HEK293T (cell line): ENCODE measurements at regions not wholly inside any gene's neighbourhood (a gene's known extent, or its start where the extent isn't known, plus 50 kb on each side); places are given as distances from the start of the nearest gene placed in this dataset.

ENCODE experiments used
- CTCF ChIA-PET: fragments of 350-600 bp; formaldehyde crosslinking; extraction: SDS; loops from one replicate; lab custom pipeline; 2021; ENCODE audit warnings: antibody characterized with exemption, inconsistent platforms; lab: Yijun Ruan, JAX
- POLR2A ChIA-PET: fragments of 350-600 bp; formaldehyde crosslinking; extraction: SDS; loops from one replicate; lab custom pipeline; 2020; ENCODE audit warnings: antibody characterized with exemption, inconsistent platforms; lab: Yijun Ruan, JAX
- DNase-seq: peaks from one replicate; pipeline ENCODE4 v3.0.0; 2012; ENCODE audit warnings: mixed read lengths; ENCODE audit errors: extremely low spot score
- ARNT ChIP-seq: fragments of 450-650 bp; IDR thresholded peaks from 2 replicates; pipeline ENCODE4 v1.6.1; 2017; ENCODE audit warnings: mild to moderate bottlenecking
- BHLHE40 ChIP-seq: fragments of 450-650 bp; IDR thresholded peaks from 2 replicates; pipeline ENCODE4 v1.6.1; 2016; ENCODE audit warnings: mild to moderate bottlenecking, moderate library complexity, borderline replicate concordance
- CTBP1 ChIP-seq: fragments of 450-650 bp; IDR thresholded peaks from 2 replicates; pipeline ENCODE4 v1.6.1; 2016; ENCODE audit warnings: borderline replicate concordance
- ELF4 ChIP-seq: fragments of 450-650 bp; IDR thresholded peaks from 2 replicates; pipeline ENCODE4 v1.6.1; 2017; ENCODE audit warnings: antibody characterized with exemption
- FOXA1 ChIP-seq: fragments of 450-650 bp; IDR thresholded peaks from 2 replicates; pipeline ENCODE4 v1.6.1; 2016; ENCODE audit warnings: mild to moderate bottlenecking
- FOXK2 ChIP-seq: fragments of 450-650 bp; IDR thresholded peaks from 2 replicates; pipeline ENCODE4 v1.6.1; 2016; ENCODE audit warnings: mild to moderate bottlenecking
- FOXM1 ChIP-seq: fragments of 450-650 bp; IDR thresholded peaks from 2 replicates; pipeline ENCODE4 v1.6.1; 2017; ENCODE audit warnings: mild to moderate bottlenecking, borderline replicate concordance
- HDGF ChIP-seq: fragments of 450-650 bp; IDR thresholded peaks from 2 replicates; pipeline ENCODE4 v1.6.1; 2017; ENCODE audit warnings: antibody characterized with exemption, borderline replicate concordance
- L3MBTL2 ChIP-seq: fragments of 450-650 bp; conservative IDR thresholded peaks from 2 replicates; pipeline ENCODE4 v1.6.1; 2016; ENCODE audit warnings: mild to moderate bottlenecking
- LEF1 ChIP-seq: fragments of 450-650 bp; IDR thresholded peaks from 2 replicates; pipeline ENCODE4 v1.6.1; 2017; ENCODE audit warnings: mild to moderate bottlenecking, borderline replicate concordance
- NFRKB ChIP-seq: fragments of 450-650 bp; IDR thresholded peaks from 2 replicates; pipeline ENCODE4 v1.6.1; 2016; ENCODE audit warnings: mild to moderate bottlenecking, moderate library complexity
- PKNOX1 ChIP-seq: fragments of 450-650 bp; IDR thresholded peaks from 2 replicates; pipeline ENCODE4 v1.6.1; 2016
- SP1 ChIP-seq: fragments of 450-650 bp; IDR thresholded peaks from 2 replicates; pipeline ENCODE4 v1.6.1; 2017
- SUZ12 ChIP-seq: fragments of 450-650 bp; IDR thresholded peaks from 2 replicates; pipeline ENCODE4 v1.6.1; 2016; ENCODE audit warnings: mild to moderate bottlenecking
- TARDBP ChIP-seq: fragments of 450-650 bp; IDR thresholded peaks from 2 replicates; pipeline ENCODE4 v1.6.1; 2016
- ZNF384 ChIP-seq: fragments of 450-650 bp; IDR thresholded peaks from 2 replicates; pipeline ENCODE4 v1.6.1; 2016

GRCh38 chr12:90337018-90337417, 618.0 kb downstream of the CCER1 start:
- DNase-seq = no peak
- POLR2A ChIA-PET = no interaction called here
- CTCF ChIA-PET = no interaction called here
- TF ChIP-seq HDGF = no peak
- TF ChIP-seq ZNF384 = no peak
- TF ChIP-seq SUZ12 = no peak
- TF ChIP-seq FOXM1 = no peak
- no peak for TF ChIP-seq FOXA1
- TF ChIP-seq CTBP1 = no peak
- TF ChIP-seq BHLHE40 = no peak
- TF ChIP-seq ELF4 = no peak
- no peak for TF ChIP-seq TARDBP
- no peak for TF ChIP-seq LEF1
- no peak for TF ChIP-seq SP1
- no peak for TF ChIP-seq FOXK2
- no peak for TF ChIP-seq L3MBTL2
- TF ChIP-seq ARNT = no peak

- CTCF ChIA-PET = no interaction called here
- TF ChIP-seq CTBP1 (no peak), SP1 (no peak), FOXK2 (no peak), NFRKB (no peak), BHLHE40 (no peak), FOXM1 (no peak), HDGF (no peak), FOXA1 (no peak), SUZ12 (no peak), PKNOX1 (no peak), ELF4 (no peak), ARNT (no peak), LEF1 (no peak), L3MBTL2 (no peak), ZNF384 (no peak), TARDBP (no peak)
- no peak for DNase-seq
- POLR2A ChIA-PET = no interaction called here
These were observed 619.4 kb downstream of the CCER1 start for GRCh38 chr12:90335566-90335965.

- CTCF ChIA-PET = no interaction called here
- DNase-seq = no peak
- POLR2A ChIA-PET = no interaction called here
- TF ChIP-seq L3MBTL2 = no peak
- no peak for TF ChIP-seq FOXA1
- no peak for TF ChIP-seq CTBP1
- no peak for TF ChIP-seq FOXK2
- no peak for TF ChIP-seq NFRKB
- TF ChIP-seq FOXM1 = no peak
- no peak for TF ChIP-seq BHLHE40
- no peak for TF ChIP-seq PKNOX1
- TF ChIP-seq LEF1 = no peak
- no peak for TF ChIP-seq ELF4
- no peak for TF ChIP-seq HDGF
- no peak for TF ChIP-seq TARDBP
- no peak for TF ChIP-seq SP1
- no peak for TF ChIP-seq ARNT
These were observed 621.0 kb downstream of the CCER1 start for GRCh38 chr12:90333939-90334338.

GRCh38 chr12:90333424-90333823, 621.6 kb downstream of the CCER1 start:
- ChIA-PET CTCF (no interaction called here), POLR2A (no interaction called here)
- no peak for DNase-seq
- no peak for TF ChIP-seq SUZ12
- TF ChIP-seq CTBP1 = no peak
- no peak for TF ChIP-seq ELF4
- TF ChIP-seq FOXA1 = no peak
- no peak for TF ChIP-seq FOXK2
- TF ChIP-seq SP1 = no peak
- no peak for TF ChIP-seq PKNOX1
- TF ChIP-seq L3MBTL2 = no peak
- no peak for TF ChIP-seq ARNT
- TF ChIP-seq BHLHE40 = no peak

GRCh38 chr12:90331821-90332220, 623.2 kb downstream of the CCER1 start:
- POLR2A ChIA-PET = no interaction called here
- TF ChIP-seq ZNF384 (no peak), HDGF (no peak), CTBP1 (no peak), ARNT (no peak), FOXM1 (no peak), NFRKB (no peak), BHLHE40 (no peak), SP1 (no peak), L3MBTL2 (no peak), TARDBP (no peak), FOXA1 (no peak), PKNOX1 (no peak), FOXK2 (no peak), ELF4 (no peak)

GRCh38 chr12:90331262-90331661, 622.6 kb upstream of the ATP2B1 start:
- TF ChIP-seq TARDBP = no peak
- no peak for TF ChIP-seq SUZ12
- TF ChIP-seq FOXK2 = no peak
- TF ChIP-seq LEF1 = no peak
- TF ChIP-seq ELF4 = no peak
- no peak for TF ChIP-seq SP1
- TF ChIP-seq CTBP1 = no peak
- no peak for TF ChIP-seq L3MBTL2
- TF ChIP-seq NFRKB = no peak
- CTCF ChIA-PET = no interaction called here
- POLR2A ChIA-PET = no interaction called here

More at GRCh38 chr12:90331821-90332220, 623.2 kb downstream of the CCER1 start:
- no peak for DNase-seq
- CTCF ChIA-PET = no interaction called here

More at GRCh38 chr12:90331262-90331661, 622.6 kb upstream of the ATP2B1 start:
- no peak for DNase-seq
